Superior temporal gyrus (tissue), 1 donor: ENCODE measurements at regions not wholly inside any gene's neighbourhood (a gene's known extent, or its start where the extent isn't known, plus 50 kb on each side); places are given as distances from the start of the nearest gene placed in this dataset.

Source experiments
- DNase-seq: peaks from one replicate; pipeline ENCODE4 v3.0.0-alpha.2; 2016; ENCODE audit errors: extremely low spot score

GRCh38 chr9:73558471-73558870, 406.8 kb downstream of the ANXA1 start:
- no peak for DNase-seq

GRCh38 chr9:73565026-73565425, 413.4 kb downstream of the ANXA1 start:
- no peak for DNase-seq

- peak; percentile 83 for DNase-seq
Observed at GRCh38 chr9:73565833-73566465, 414.3 kb downstream of the ANXA1 start.

- no peak for DNase-seq
Observed at GRCh38 chr9:73566627-73567026, 415.0 kb downstream of the ANXA1 start.

GRCh38 chr9:73573235-73573634, 421.6 kb downstream of the ANXA1 start:
- DNase-seq = no peak

GRCh38 chr9:73575101-73576060, 423.7 kb downstream of the ANXA1 start:
- DNase-seq = no peak

DNA sequence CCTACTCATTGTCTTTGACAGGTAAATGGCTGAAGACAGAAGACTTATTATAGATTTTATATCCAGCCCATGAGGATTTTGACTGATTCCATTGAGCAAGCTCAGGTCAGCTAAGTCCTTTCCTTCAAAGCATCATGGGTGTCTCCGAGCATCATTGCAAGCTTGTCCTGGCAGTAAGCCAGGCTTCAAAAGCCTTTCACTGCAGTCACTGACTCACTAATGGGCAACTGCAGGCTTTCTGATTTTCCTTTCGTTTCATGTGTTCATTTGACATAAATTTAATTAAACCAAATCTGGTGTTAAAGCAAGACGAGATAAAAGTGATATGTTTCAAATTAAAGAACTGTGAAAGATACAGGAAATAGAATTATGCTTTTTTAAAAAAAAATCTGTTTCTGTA, 426.2 kb downstream of the ANXA1 start:
- no peak for DNase-seq

- no peak for DNase-seq
Observed at GRCh38 chr9:73579823-73580222, 428.2 kb downstream of the ANXA1 start.

DNA sequence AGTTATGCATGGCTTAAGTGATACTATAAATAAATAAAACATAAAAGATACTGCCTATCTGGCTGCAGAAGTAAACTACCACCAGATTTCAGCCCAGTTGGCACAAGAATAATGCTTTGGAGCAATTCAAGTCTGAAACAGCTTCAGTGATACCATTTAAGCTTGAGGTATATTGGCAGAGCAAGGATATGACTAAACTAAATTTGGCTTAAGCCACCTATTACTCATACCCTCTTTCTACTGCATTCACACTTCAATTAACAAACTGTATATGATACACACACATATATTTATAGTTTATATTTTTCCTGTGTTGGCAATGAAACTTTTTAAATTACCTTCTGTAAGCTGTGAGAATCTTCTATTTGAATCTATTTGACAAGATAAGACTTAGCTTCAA, 431.9 kb downstream of the ANXA1 start:
- DNase-seq = peak; percentile 69

DNA sequence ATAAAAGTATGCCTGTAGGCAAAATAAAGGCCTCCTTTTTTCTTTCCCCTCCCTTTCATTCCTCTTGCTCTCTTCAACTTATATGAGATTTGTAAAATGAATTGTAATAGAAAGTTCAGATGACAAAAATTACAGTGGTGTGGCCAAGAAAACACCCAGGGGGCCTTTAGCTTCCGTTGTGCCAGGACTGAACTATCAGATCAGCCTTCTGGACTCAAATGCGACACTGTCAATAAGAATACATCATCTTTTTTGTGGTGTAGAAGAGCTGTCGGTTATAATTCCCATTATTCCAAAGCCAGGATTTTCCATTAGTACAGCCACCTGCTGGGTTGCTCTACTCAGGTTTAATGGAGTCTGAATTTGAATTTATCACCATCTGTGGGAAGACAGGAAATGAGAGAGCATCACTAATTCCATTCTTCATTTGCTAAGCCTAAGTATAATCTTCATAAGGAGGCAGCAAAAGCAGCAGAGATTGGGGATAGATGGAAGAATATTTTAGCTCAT, 443.4 kb downstream of the ANXA1 start:
- no peak for DNase-seq

- no peak for DNase-seq
Observed at GRCh38 chr9:73596321-73596720, 444.7 kb downstream of the ANXA1 start.

DNA sequence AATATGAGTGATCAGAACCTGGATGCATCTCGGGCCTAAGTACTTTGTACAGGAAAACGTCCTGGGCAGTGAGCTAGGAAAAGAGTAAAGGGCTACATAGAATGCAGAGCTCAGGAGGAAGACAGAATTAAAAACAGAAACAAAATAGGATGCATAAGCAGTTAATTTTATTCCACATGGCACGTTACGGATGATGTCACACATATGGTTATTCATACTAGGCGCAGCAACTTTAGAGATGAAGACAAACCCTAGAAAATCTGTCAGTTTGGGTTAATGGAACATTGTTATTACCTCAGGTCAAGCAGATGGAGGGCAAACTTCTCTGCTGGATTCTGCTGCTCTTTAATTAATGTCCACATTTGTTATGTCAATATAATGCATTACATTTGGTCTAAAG, 445.4 kb downstream of the ANXA1 start:
- no peak for DNase-seq

GRCh38 chr9:73597771-73598170, 446.1 kb downstream of the ANXA1 start:
- peak; percentile 37 for DNase-seq

DNA sequence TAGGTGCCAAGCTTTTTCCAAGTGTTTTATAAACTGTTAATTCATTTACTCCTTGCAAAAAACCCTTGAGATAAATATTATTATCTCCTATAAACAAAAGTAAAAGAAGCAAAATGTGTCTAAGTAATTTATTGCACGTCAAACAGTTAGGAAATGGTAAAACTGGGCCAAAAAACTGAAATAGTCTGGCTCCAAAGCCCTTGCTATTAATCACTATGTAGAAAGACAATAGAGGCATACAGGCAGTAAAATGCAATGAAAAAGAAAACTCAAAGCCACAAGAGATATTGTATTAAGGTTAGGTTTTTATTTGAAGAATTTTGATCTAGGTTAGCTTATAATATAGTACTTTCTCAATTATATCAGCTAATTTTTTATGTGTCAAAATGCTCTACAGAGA, 457.7 kb downstream of the ANXA1 start:
- DNase-seq = no peak

- no peak for DNase-seq
Observed at GRCh38 chr9:73611032-73611431, 459.4 kb downstream of the ANXA1 start.

DNA sequence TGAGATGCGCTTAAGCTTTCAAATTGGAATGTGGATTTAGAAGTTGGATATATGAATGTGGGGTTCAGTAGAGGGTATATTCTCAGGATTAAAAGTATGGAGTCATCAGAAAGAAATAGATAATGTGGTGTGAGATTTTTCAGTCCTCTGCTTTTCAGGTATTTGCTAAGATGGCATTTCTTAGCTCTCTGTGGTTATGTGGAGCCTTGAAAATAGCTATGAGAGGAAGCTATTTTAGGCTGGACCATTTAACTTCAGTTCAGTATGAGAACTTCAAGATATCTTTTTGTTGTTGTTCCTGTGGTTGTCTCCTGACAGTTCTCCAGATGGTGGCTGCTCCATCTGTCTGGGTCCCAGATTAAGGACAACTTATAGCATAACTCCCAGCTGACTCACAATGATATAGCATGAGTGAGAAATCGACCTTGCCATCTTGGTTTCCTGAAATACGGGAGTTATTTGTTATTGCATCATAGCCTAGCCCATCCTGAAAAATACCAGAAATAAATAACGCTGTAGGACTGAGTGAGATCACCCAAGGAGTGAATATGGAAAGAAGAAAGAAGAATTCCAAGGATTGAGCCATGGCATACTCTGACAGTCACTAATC, 461.5 kb downstream of the ANXA1 start:
- DNase-seq = peak; percentile 35

GRCh38 chr9:73615557-73615956, 463.9 kb downstream of the ANXA1 start:
- DNase-seq = no peak

- DNase-seq = no peak
Observed at GRCh38 chr9:73617586-73617985, 465.9 kb downstream of the ANXA1 start.

- DNase-seq = no peak
Observed at GRCh38 chr9:73640971-73641370, 489.3 kb downstream of the ANXA1 start.

GRCh38 chr9:73643379-73644013, 491.8 kb downstream of the ANXA1 start:
- DNase-seq = no peak

- DNase-seq = no peak
Observed at GRCh38 chr9:73647560-73647959, 495.9 kb downstream of the ANXA1 start.

GRCh38 chr9:73649552-73649951, 497.9 kb downstream of the ANXA1 start:
- no peak for DNase-seq
